ENCODE measurements at regions not wholly inside any gene's neighbourhood (a gene's known extent, or its start where the extent isn't known, plus 50 kb on each side); places are given as distances from the start of the nearest gene placed in this dataset.

DNA sequence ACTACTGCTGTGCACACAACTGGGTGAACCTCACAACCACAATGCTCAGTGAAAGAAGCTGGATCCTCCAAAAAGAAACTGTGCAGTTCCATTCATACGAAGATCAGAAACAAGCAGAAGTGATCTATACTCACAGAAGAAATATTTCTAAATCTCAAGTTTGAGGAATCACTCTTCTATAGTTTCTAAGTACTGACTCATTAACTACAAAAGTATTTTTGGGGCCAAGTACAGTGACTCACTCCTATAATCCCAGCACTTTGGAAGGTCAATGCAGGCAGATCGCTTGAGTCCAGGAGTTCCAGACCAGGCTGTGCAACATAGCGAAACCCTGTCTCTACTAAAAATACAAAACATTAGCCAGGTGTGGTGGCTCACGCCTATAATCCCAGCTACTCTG lies 51.3 kb upstream of the RELL1 start:
- no peak for DNase-seq (ENCODE audit: low spot score)

Measured in hematopoietic multipotent progenitor cell treated with erythropoietin and hydrocortisone succinate and interleukin-3 and kit ligand, for 15 days (in vitro differentiated cells).